Osteocyte (in vitro differentiated cells): ENCODE measurements at regions not wholly inside any gene's neighbourhood (a gene's known extent, or its start where the extent isn't known, plus 50 kb on each side); places are given as distances from the start of the nearest gene placed in this dataset.
A peak's percentile ranks its signal among the peaks of the same experiment; 100 is the strongest.
"Not testable (repeated sequence)": the region's sequence is repeated elsewhere in the genome, so short reads cannot be mapped to it uniquely, and the experiment has no call there.

Source experiments
- DNase-seq: peaks from one replicate; pipeline ENCODE4 v3.0.0; 2021; ENCODE audit warnings: mixed read lengths; ENCODE audit not compliant: unreplicated experiment; ENCODE audit errors: extremely low spot score
- H3K27ac Mint-ChIP-seq: one replicate; pipeline ENCODE4 v1.8.0; 2021; ENCODE audit warnings: mild to moderate bottlenecking, mixed read lengths; ENCODE audit not compliant: unreplicated experiment
- H3K27me3 Mint-ChIP-seq: one replicate; pipeline ENCODE4 v1.8.0; 2021; ENCODE audit warnings: mixed read lengths; ENCODE audit not compliant: unreplicated experiment
- H3K36me3 Mint-ChIP-seq: one replicate; pipeline ENCODE4 v1.8.0; 2021; ENCODE audit warnings: mixed read lengths; ENCODE audit not compliant: unreplicated experiment
- H3K4me1 Mint-ChIP-seq: one replicate; pipeline ENCODE4 v1.8.0; 2021; ENCODE audit warnings: mixed read lengths; ENCODE audit not compliant: unreplicated experiment
- H3K4me3 Mint-ChIP-seq: one replicate; pipeline ENCODE4 v1.8.0; 2021; ENCODE audit warnings: mild to moderate bottlenecking, moderate library complexity, mixed read lengths; ENCODE audit not compliant: unreplicated experiment
- H3K9me3 Mint-ChIP-seq: one replicate; pipeline ENCODE4 v1.8.0; 2021; ENCODE audit warnings: mixed read lengths; ENCODE audit not compliant: unreplicated experiment
- TF ChIP-seq, protein P1 (sequence below): fragments of 200-600 bp; sonication (generic); IDR thresholded peaks from 2 replicates; pipeline ENCODE4 v1.5.0; 2021; ENCODE audit warnings: antibody characterized with exemption, mild to moderate bottlenecking, moderate library complexity

DNA sequence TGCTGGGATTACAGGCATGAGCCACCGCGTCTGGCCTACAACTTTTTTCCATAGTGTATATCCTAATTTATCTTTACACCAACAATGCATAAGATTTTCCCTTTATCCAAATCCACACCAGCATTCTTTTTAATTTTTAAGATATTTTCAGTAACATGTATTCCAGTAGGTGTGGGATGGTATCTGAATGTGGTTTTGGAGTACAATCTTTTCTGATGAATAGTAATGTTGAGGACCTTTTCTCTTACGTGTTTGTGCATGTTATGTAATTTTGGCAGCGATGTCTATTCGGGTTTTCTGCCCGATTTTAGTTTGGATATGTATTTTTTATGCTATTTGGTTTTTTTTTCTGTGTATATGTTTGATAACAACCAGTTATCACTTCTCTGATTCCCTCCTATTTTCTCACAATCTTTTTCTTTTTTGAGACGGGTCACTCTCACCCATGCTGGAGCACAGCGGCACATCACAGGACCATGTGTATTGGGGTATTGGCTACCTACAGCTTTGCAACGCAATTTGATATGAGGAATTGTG, 114.6 kb upstream of the GRK3 start:
- peaks cover 30% of the 10 kb centered on the region for H3K4me1 Mint-ChIP-seq
- H3K27me3 Mint-ChIP-seq: no peaks in the 10 kb centered on the region
- no peaks in the 10 kb centered on the region for H3K9me3 Mint-ChIP-seq
- peak overlapping the region; percentile 94 for H3K4me3 Mint-ChIP-seq
- peak; percentile 36 for DNase-seq
- H3K27ac Mint-ChIP-seq: no peak overlapping the region
- TF ChIP-seq, protein P1, sequence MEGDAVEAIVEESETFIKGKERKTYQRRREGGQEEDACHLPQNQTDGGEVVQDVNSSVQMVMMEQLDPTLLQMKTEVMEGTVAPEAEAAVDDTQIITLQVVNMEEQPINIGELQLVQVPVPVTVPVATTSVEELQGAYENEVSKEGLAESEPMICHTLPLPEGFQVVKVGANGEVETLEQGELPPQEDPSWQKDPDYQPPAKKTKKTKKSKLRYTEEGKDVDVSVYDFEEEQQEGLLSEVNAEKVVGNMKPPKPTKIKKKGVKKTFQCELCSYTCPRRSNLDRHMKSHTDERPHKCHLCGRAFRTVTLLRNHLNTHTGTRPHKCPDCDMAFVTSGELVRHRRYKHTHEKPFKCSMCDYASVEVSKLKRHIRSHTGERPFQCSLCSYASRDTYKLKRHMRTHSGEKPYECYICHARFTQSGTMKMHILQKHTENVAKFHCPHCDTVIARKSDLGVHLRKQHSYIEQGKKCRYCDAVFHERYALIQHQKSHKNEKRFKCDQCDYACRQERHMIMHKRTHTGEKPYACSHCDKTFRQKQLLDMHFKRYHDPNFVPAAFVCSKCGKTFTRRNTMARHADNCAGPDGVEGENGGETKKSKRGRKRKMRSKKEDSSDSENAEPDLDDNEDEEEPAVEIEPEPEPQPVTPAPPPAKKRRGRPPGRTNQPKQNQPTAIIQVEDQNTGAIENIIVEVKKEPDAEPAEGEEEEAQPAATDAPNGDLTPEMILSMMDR: no peak
- H3K36me3 Mint-ChIP-seq: no peaks in the 10 kb centered on the region

DNA sequence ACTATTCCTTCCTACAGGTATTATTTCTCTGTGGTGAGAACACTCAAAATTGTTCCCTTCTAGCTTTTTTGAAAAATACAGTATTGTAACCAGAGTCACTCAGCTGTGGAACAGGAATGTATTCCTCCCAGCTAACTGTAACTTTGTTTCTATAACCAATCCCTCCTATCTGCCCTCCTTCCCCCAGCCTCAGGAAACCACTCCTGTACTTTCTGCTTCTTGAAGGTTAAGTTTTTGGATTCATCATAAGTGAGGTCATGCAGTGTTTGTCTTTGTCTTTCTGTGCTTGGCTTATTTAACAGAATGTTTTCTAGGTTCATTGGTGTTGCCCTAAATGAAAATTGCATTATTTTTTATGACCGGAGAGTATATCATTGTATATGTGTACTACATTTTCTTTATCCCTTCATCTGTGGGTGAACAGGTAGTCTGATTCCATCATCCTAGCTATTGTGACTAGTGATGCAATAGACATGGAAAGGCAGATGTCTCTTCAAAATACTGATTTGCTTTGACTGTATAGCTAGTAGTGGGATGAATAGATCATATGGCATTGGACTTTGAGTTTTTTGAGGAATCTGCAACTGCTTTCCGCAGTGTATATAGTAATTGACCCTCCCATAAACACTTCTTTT, 112.9 kb upstream of the GRK3 start:
- DNase-seq: no peak
- H3K9me3 Mint-ChIP-seq: no peaks in the 10 kb centered on the region
- no peak overlapping the region for H3K27ac Mint-ChIP-seq
- TF ChIP-seq, protein P1: no peak
- no peak overlapping the region for H3K4me3 Mint-ChIP-seq
- no peaks in the 10 kb centered on the region for H3K27me3 Mint-ChIP-seq
- H3K36me3 Mint-ChIP-seq: peaks cover under 1% of the 10 kb centered on the region
- H3K4me1 Mint-ChIP-seq: peaks cover 30% of the 10 kb centered on the region

DNA sequence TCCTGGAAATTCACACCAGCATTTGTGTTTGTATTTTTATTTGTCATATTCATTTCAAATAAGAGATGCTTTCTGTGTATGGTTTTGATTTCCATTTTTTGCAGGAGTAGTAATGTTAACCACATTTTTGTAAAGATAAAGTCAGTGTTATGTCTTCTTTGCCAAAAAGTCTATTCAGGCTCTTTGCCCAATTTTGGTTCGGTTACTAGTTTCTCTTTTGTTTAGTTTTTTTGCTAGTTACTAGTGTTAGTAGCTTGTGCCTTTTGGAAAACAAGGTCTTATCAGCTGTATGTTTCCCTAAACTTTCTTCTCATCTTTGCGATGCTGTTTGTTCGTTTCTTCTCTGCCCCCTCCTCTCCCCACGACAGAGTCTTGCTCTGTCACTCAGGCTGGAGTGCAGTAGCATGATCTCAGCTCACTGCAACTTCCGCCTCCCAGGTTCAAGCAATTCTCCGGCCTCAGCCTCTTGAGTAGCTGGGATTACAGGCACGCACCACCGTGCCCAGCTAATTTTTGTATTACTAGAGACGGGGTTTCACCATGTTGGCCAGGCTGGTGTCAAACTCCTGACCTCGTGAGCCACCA, 112.3 kb upstream of the GRK3 start:
- no peak for DNase-seq
- TF ChIP-seq, protein P1: no peak
- no peak overlapping the region for H3K27ac Mint-ChIP-seq
- peaks cover 4% of the 10 kb centered on the region for H3K36me3 Mint-ChIP-seq
- H3K27me3 Mint-ChIP-seq: no peaks in the 10 kb centered on the region
- H3K9me3 Mint-ChIP-seq: no peaks in the 10 kb centered on the region
- H3K4me3 Mint-ChIP-seq: no peak overlapping the region
- H3K4me1 Mint-ChIP-seq: peaks cover 30% of the 10 kb centered on the region

DNA sequence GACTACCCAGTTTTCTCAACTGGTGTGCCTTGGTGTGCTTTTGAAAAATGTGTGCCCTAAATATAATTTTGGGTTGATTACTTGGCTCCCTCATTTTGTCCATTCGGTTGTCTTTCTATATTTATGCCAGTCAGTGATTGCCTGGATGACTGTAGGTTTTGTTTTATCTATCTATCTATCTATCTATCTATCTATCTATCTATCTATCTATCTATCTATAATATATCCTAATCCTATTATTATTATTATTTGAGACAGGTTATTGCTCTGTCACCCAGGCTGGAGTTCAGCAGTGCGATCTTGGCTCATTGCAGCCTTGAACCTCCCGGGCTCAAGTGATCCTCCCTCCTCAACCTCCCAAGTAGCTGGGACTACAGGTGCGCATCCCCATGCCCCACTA, 111.4 kb upstream of the GRK3 start:
- H3K4me3 Mint-ChIP-seq: no peak overlapping the region
- DNase-seq: no peak
- H3K27me3 Mint-ChIP-seq: no peaks in the 10 kb centered on the region
- TF ChIP-seq, protein P1: no peak
- no peak overlapping the region for H3K27ac Mint-ChIP-seq
- peaks cover 26% of the 10 kb centered on the region for H3K4me1 Mint-ChIP-seq
- H3K9me3 Mint-ChIP-seq: no peaks in the 10 kb centered on the region
- peaks cover 4% of the 10 kb centered on the region for H3K36me3 Mint-ChIP-seq

DNA sequence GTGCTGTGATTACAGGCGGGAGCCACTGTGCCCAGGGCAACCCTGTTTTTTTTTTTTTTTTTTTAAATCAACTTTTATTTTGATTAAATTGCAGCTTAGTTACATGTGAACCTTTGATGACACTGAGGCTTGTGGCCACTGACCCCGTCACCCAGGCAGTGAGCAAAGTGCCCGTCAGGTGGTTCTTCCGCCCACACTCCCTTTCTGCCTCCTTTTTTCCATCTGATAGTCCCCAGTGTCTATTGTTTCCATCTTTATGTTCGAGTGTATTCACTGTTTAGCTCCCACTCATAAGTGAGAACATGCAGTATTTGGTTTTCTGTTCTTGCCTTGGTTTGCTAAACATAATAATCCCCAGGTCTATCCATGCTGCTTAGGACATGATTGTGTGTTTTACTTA, 110.9 kb upstream of the GRK3 start:
- Mint-ChIP-seq H3K4me3 (no peak overlapping the region), H3K36me3 (peaks cover 5% of the 10 kb centered on the region), H3K27me3 (no peaks in the 10 kb centered on the region), H3K4me1 (peaks cover 26% of the 10 kb centered on the region), H3K27ac (no peak overlapping the region), H3K9me3 (no peaks in the 10 kb centered on the region)
- TF ChIP-seq, protein P1: no peak
- no peak for DNase-seq

DNA sequence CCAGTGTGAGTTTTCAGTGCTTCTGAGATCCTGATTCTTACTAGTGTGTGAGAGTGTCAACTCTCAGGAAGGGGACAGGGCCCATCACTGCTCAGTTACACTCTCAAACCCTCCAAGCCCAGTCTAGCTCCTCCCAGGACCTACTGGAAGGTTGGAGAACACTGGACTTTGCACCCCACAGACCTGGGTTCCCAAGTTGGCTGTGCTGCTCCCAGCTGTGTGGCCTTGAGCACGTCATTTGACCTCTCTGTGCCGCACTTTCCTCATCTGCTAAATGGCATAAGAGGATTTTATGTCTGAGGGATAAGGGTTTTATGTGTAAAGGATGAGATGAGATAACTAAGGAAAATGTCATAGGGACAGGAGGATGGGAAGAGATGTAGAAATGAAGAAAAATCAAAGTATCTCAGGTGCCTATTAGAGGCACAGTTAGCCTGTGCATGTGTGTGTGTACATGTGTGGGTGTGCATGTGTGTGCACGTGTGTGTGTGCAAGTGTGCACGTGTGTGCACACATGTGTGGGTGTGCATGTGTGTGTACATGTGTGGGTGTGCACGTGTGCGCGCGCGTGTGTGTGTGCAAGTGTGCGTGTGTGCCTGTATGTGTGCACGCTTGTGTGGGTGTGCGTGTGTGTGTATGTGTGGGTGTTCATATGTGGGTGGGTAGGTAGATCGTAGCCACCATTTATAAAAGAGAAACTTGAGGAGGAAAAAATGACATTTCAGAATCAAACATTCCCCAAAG, 108.0 kb upstream of the GRK3 start:
- not testable (repeated sequence) for DNase-seq, H3K4me3 Mint-ChIP-seq, H3K27ac Mint-ChIP-seq, H3K4me1 Mint-ChIP-seq, H3K27me3 Mint-ChIP-seq, H3K9me3 Mint-ChIP-seq
- H3K36me3 Mint-ChIP-seq: peaks cover 27% of the 10 kb centered on the region

DNA sequence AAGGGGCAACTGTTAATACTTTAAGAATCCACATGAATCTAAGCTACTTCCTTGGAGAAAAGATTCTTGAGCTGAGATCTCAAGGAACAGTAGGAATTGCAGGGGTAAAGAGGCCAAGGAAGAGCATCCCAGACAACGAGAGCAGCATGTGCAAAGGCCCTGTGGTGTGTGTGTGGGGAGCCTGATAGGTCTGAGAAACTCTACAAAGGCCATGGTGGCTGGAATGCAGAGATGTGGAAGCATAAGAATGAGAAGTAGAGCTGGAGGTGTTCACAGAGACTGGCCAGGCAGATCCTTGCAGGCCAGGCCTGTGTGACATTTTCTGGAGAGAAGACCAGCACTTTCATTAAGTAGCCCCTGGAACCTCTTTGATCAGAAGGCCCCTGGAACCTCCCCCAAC, 105.8 kb upstream of the GRK3 start:
- not testable (repeated sequence) for H3K4me3 Mint-ChIP-seq, H3K27me3 Mint-ChIP-seq, H3K9me3 Mint-ChIP-seq, DNase-seq, H3K27ac Mint-ChIP-seq, H3K4me1 Mint-ChIP-seq
- H3K36me3 Mint-ChIP-seq: peaks cover 27% of the 10 kb centered on the region
